ENCODE measurements at regions not wholly inside any gene's neighbourhood (a gene's known extent, or its start where the extent isn't known, plus 50 kb on each side); places are given as distances from the start of the nearest gene placed in this dataset.
A peak's percentile ranks its signal among the peaks of the same experiment; 100 is the strongest.

DNA sequence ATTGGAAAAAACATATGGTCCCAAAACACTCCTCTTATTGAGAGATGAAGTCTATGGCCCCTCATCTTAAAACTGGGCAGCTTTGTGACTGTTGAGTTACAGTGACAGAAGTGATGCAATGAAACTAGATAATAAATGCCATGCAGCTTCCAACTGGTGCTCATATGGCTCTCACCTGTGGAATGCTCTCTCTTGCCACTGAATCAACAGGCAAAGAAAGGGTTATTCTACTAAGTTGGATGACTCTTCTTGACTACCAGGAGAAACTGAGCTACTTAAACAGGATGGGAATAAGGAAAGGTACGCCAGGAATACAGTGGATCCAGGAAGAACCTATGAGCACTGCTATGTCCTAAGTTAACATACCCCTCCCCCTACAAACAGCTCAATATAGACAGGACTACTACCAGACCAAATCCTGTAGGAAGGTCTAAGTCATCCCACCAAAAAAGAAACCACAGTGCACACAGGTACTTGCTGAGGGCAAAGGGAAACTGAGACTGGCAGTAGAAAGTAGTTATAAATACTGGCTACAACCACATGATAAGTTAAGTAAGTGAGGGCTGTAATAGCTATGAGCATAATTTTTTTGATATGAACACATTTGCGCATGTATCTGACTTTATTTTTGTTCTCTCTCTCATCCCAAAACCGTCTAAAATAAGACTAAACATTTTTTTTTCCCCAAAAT, 398.5 kb downstream of the ZFHX3 start:
- CTCF ChIA-PET (ENCODE audit: low intra/inter-chr PET ratio): no interaction called here
- FAIRE-seq: peak; percentile 11

GRCh38 chr16:72646615-72647014, 401.3 kb downstream of the ZFHX3 start:
- H4K20me1 ChIP-seq (replicated peaks; ENCODE audit: control insufficient read depth, insufficient read depth, low read length): no peaks in the 10 kb centered on the region
- no peak overlapping the region for H3K27ac ChIP-seq (ENCODE audit: extremely low read depth, low read depth, low read length)
- no peaks in the 10 kb centered on the region for H3K27me3 ChIP-seq (ENCODE audit: control insufficient read depth in 2 of 2, insufficient read depth in 2 of 2, low read length in 2 of 2)
- in situ Hi-C loops (cut with MboI) (no loop called here), intact Hi-C loops (cut with micrococcal nuclease) (no loop called here)
- H3K9me3 ChIP-seq (replicated peaks; ENCODE audit: control insufficient read depth, insufficient read depth, low read depth, low read length): no peaks in the 10 kb centered on the region
- WGBS (ENCODE audit: insufficient coverage, low coverage, missing lambda C conversion rate): 32% methylated on average over 3 of the region's 3 CpGs
- DNase-seq (ENCODE audit: extremely low read depth in 1 of 4, low spot score in 3 of 4) (no peak), ATAC-seq (no peak), FAIRE-seq (no peak)
- ChIA-PET CTCF (ENCODE audit: low intra/inter-chr PET ratio) (no interaction called here), POLR2A (interaction anchor here (2.1 kb wide), 1 partner anchor 18 kb away, joined by 7 read pairs; no protein-coding TSS in a partner anchor)
- no peaks in the 10 kb centered on the region for H3K4me1 ChIP-seq (replicated peaks in 1 of 2; ENCODE audit: control insufficient read depth in 2 of 2, insufficient read depth in 2 of 2, low read length in 2 of 2)
- H3K4me2 ChIP-seq (ENCODE audit: insufficient read depth, low read length): no peak overlapping the region
- no peak overlapping the region for H3K9ac ChIP-seq (ENCODE audit: insufficient read depth in 1 of 2, low read depth in 2 of 2, low read length in 2 of 2)
- peaks cover 4% of the 10 kb centered on the region; the same call in 1 of the 3 replicates for H3K79me2 ChIP-seq (ENCODE audit: control insufficient read depth, insufficient read depth, low read length)
- H2AFZ ChIP-seq (ENCODE audit: low read depth, low read length): no peak overlapping the region
- BruUV-seq (replicated peaks): no TSS peak
- no peaks in the 10 kb centered on the region for H3K36me3 ChIP-seq (ENCODE audit: control insufficient read depth, insufficient read depth, low read length)
- no peaks in the 10 kb centered on the region for H3K9me1 ChIP-seq (ENCODE audit: control insufficient read depth, insufficient read depth, low read length)
- TF ChIP-seq SP2 (IDR thresholded peaks at IDR 0.05; ENCODE audit: extremely low read depth, low read depth, low read length, poor library complexity, severe bottlenecking) (no peak), MAX (CRISPR knock-in tag; IDR thresholded peaks at IDR 0.05) (no peak), NFIC (IDR thresholded peaks at IDR 0.05) (peak; percentile 98), SRSF3 (IDR thresholded peaks at IDR 0.05; ENCODE audit: insufficient read depth, low read length) (no peak), CBX3 (IDR thresholded peaks at IDR 0.05; ENCODE audit: borderline replicate concordance in 1 of 2, low read length in 2 of 2) (no peak), RAD51 (IDR thresholded peaks at IDR 0.05; ENCODE audit: borderline replicate concordance, low read depth) (no peak), NCOR1 (IDR thresholded peaks at IDR 0.05) (no peak), NFIX (CRISPR knock-in tag; IDR thresholded peaks at IDR 0.05; ENCODE audit: low read depth) (peak; percentile 95), HSF4 (CRISPR knock-in tag; IDR thresholded peaks at IDR 0.05; ENCODE audit: borderline replicate concordance) (no peak), MED1 (CRISPR knock-in tag; IDR thresholded peaks at IDR 0.05; ENCODE audit: borderline replicate concordance) (no peak)
- no peak overlapping the region for H3K4me3 ChIP-seq

More for the DNA sequence above, 398.5 kb downstream of the ZFHX3 start:
- H3K27ac ChIP-seq (ENCODE audit: extremely low read depth, low read depth, low read length): no peak overlapping the region
- in situ Hi-C loops (cut with MboI) (no loop called here), intact Hi-C loops (cut with micrococcal nuclease) (no loop called here)
- H3K9me1 ChIP-seq (ENCODE audit: control insufficient read depth, insufficient read depth, low read length): no peaks in the 10 kb centered on the region
- no peaks in the 10 kb centered on the region for H4K20me1 ChIP-seq (replicated peaks; ENCODE audit: control insufficient read depth, insufficient read depth, low read length)
- TF ChIP-seq CHD2 (IDR thresholded peaks at IDR 0.05; ENCODE audit: low read depth, low read length) (no peak), ATF7 (IDR thresholded peaks at IDR 0.05) (no peak), MED1 (CRISPR knock-in tag; IDR thresholded peaks at IDR 0.05; ENCODE audit: borderline replicate concordance) (no peak), RAD51 (IDR thresholded peaks at IDR 0.05; ENCODE audit: borderline replicate concordance, low read depth) (no peak), ETV5 (CRISPR knock-in tag; IDR thresholded peaks at IDR 0.05; ENCODE audit: low read depth) (no peak), HNRNPH1 (optimal IDR thresholded peaks at IDR 0.05; ENCODE audit: low read depth, low read length) (no peak), TOE1 (IDR thresholded peaks at IDR 0.05; ENCODE audit: borderline replicate concordance) (no peak), TOE1 (CRISPR knock-in tag; IDR thresholded peaks at IDR 0.05; ENCODE audit: borderline replicate concordance, low read depth) (no peak), SMARCB1 (IDR thresholded peaks at IDR 0.05; ENCODE audit: insufficient read length, low read depth) (no peak), NRF1 (conservative IDR thresholded peaks at IDR 0.05 in 1 of 2, IDR thresholded peaks at IDR 0.05 in 1 of 2) (no peak), PHF20 (IDR thresholded peaks at IDR 0.05; ENCODE audit: partially characterized antibody) (no peak)
- H3K9me3 ChIP-seq (replicated peaks; ENCODE audit: control insufficient read depth, insufficient read depth, low read depth, low read length): no peaks in the 10 kb centered on the region
- H2AFZ ChIP-seq (ENCODE audit: low read depth, low read length): no peak overlapping the region
- H3K4me3 ChIP-seq: no peak overlapping the region
- no peak for DNase-seq (ENCODE audit: extremely low read depth in 1 of 4, low spot score in 3 of 4)
- BruUV-seq (replicated peaks): no TSS peak
- no peak overlapping the region for H3K9ac ChIP-seq (ENCODE audit: insufficient read depth in 1 of 2, low read depth in 2 of 2, low read length in 2 of 2)
- H3K27me3 ChIP-seq (ENCODE audit: control insufficient read depth in 2 of 2, insufficient read depth in 2 of 2, low read length in 2 of 2): no peaks in the 10 kb centered on the region
- WGBS (ENCODE audit: insufficient coverage, low coverage, missing lambda C conversion rate): 38% methylated on average over 3 of the region's 3 CpGs
- no peak overlapping the region for H3K4me2 ChIP-seq (ENCODE audit: insufficient read depth, low read length)
- no peak for ATAC-seq
- H3K4me1 ChIP-seq (replicated peaks in 1 of 2; ENCODE audit: control insufficient read depth in 2 of 2, insufficient read depth in 2 of 2, low read length in 2 of 2): no peaks in the 10 kb centered on the region
- peaks cover 4% of the 10 kb centered on the region; the same call in 1 of the 3 replicates for H3K79me2 ChIP-seq (ENCODE audit: control insufficient read depth, insufficient read depth, low read length)
- H3K36me3 ChIP-seq (ENCODE audit: control insufficient read depth, insufficient read depth, low read length): no peaks in the 10 kb centered on the region
- POLR2A ChIA-PET: interaction anchor here (1.1 kb wide), 1 partner anchor 14 kb away, joined by 3 read pairs; no protein-coding TSS in a partner anchor

Measured in K562 (cell line).